Activated CD4-positive, alpha-beta T cell treated with anti-CD3 and anti-CD28 coated beads for 48 hours (primary cell): ENCODE measurements at regions not wholly inside any gene's neighbourhood (a gene's known extent, or its start where the extent isn't known, plus 50 kb on each side); places are given as distances from the start of the nearest gene placed in this dataset.

Experiments
- DNase-seq: peaks from one replicate; pipeline ENCODE4 v3.0.0-alpha.2; 2020

DNA sequence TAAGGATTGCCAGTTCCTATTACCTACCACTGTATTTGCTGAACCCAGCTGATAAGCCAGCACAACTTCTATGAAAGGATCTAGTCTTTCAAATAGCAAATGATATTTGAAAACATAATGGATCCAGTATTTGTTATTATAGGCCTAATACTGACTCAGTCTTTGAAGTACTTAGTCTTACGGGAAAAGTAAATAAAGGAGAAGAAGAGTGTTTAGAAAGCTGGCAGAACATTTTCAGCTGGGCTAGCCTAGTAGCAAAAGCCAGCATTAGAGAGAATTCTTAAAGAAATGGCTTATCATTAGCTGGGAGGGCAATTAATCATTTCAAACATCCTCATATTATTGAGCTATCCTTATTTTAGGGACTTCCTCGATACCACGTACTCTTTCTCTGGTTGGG, 101.4 kb upstream of the GOLIM4 start:
- DNase-seq, result no peak

DNA sequence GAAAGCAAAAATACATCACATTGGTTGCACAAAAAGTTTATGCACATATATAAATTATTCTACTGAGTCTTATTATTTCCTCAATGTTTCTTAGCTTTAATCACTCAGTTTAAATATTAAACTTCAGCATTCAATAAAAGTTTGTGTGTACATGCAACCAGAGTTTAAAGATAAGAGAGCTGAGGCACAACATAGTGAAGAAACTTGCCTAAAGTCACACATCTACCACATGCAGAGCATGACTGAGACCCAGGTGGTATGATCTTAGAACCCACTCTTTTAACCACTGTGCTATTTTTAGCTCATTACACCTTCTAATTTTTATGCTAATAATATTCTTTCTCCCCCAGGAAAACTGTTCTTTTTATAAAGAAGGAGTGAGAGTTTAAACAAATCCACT, 96.1 kb upstream of the GOLIM4 start:
- no peak for DNase-seq

DNA sequence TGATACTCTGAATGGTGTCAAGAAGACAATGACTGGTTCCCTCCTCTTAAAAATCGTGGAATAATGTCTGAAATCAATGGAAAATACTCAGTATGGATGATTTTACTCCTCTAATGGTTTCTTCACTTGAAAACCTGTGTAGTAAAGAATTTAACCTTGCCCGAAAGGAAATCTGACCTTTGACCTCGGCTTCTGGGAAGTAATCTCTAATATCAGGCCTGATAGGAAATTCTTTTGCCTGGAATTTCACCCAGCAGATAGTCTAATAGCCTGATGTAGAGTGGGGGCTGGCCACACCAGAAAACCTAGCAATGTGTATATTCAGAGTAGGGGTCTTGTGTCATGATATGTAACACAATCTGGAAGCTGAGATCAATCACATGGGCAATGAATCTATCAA, 91.5 kb upstream of the GOLIM4 start:
- DNase-seq, result no peak

DNA sequence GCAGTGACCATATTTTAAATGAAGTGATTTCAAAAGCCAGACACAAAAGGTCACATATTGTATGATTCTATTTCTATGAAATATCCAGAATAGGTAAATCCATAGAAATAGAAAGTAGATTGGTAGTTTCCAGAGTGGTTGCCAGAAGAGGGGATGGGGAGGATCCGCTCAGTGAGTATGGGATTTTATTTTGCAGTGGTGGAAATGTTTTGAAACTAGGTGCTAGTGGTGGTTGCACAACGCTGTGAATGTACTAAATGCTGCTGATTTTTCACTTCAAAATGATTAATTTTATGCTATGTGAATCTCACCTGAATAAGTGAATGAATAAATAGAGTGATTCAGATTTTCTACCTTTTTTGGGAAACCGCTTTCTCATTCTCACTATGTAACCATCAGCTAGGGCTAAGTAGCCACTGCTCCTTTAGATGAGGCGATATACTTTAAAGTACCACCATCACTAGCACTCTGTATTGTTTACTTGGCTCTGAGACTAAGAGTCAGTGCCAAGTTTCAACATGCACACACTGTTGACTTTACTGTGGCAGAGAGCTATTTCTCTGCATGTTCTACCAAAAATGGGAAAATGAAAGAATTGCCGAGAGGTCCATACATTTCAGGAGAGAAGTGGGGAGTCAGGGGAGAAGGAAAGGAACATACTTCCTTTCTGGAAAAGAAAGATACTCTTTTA, 90.7 kb upstream of the GOLIM4 start:
- no peak for DNase-seq

DNA sequence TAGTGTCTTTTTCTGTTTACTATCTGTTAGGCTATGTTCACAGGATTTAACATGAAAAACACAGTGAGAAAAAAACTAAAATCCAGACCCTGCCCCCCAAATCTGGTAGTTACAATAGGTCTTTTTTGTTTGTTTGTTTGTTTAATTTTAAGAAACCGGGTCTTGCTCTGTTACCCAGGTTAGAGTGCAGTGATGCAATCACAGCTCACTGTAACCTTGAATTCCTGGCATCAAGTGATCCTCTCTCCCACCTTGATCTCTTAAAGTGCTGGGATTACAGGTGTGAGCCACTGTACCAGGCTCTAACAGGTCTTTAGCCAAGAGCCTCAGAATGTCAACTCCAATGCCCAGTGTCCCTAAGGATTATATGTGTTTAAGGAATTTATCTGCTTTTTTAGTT, 88.0 kb upstream of the GOLIM4 start:
- no peak for DNase-seq

DNA sequence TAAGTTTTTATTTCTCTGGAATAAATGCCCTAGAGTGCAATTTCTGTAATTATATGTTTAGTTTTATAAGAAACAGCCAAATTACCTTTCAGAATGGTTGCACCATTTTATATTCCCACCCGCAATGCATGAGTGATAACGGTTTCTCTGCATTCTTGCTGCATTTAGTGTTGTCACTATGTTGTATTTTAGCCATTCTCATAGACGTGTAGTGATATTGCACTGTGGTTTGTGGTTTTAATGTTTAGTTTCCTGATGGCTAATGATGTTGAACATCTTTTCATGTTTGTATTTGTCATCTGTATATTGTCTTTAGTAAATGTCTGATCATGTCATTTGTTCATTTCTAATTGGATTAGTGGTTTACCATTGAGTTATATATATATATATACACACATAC, 73.0 kb upstream of the GOLIM4 start:
- no peak for DNase-seq

DNA sequence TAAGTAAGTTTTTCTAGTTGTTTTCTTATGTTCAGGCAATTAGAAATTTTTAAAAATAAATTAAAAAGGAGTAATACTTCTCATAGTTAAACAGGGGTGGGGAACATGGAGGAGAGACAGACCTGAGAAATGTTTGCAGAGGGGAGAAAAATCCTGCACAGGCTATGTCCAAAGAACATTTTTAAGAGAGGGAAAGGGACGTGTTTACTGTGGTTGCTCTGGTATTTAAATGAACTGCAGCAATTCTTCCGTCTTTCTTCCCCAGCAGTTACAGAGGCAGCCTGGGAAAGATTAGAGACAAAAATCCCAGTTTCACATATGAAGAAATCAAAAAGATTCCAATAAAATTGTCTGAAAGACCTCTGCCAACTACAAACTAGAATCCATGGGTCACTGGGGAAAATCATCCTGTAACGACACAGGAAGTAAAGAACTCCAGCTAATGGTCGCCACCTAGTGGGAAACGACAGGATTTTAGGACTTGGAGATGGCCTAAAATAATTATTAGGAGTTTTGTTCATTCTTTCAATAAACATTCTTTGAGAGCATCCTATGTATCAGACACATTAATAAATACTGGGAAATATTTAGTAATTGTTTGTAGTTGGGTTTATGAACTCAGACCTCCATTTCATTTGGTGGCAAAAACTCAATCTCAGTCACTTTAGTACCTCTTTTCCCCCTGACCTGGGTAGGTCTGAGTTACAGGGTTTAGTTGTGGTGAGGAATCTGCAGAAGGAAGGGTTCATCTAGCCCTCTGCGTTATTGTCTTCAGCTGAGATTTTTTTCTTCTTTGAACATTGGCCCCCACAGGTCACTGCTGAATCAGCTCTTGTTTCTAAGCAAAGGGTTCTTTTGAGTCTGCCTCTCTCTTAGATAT, 69.9 kb upstream of the GOLIM4 start:
- DNase-seq, result peak; percentile 42

DNA sequence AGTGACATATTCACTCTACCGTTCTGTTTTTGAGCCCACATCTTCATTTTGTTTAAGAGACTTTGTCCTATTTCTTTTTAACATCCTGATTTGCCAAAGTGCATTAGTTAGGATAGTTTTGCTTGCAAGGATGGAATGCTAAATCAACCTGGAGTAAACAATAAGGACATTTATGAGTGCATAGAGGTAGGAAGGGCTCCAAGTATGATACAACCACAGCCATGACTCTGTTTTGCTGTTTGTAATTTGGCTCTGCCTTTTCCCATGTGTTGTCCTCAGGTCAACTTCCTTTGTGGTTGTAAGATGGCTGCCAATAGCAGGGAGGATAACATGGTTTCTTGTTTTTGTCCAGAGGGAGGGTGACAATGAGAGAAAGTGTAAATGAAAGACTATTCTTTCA, 66.4 kb upstream of the GOLIM4 start:
- no peak for DNase-seq

DNA sequence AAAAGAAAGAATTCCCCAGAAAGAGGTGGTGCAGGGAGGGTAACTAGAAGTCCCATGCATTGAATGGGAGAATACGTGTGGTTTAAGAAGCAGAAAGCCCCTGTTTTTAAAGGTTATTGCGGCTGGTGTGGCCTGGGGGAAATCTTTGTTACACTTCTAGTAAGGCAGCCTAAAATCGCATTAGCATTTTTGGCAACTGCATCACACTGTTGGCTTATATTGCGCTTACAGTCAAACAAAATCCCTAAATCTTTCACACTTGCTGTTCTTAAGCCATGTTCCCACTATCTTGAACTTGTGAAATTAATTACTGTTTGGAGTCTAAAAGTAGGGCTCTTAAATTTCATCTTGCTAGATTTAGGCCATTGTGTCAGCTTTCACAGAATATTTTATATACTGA, 66.0 kb upstream of the GOLIM4 start:
- DNase-seq, result no peak

DNA sequence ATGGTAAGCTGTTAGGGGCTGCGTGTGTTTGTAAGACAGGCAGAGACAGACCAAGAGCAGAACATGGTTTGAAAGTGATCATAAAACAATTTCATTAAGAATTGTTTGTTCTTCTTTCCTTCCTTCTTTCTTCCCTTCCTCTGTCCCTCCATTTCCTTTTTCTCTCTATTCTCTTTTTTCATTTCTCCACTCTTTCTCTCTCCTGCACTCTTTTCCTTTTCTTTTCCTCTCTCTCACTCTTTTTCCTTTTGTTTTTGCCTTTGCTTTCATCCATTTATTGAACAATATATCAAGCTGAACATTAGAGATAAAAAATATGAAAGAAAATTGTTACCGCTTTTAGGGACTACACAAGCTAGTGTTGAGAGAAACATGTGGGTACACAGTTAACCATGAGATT, 62.2 kb upstream of the GOLIM4 start:
- no peak for DNase-seq

DNA sequence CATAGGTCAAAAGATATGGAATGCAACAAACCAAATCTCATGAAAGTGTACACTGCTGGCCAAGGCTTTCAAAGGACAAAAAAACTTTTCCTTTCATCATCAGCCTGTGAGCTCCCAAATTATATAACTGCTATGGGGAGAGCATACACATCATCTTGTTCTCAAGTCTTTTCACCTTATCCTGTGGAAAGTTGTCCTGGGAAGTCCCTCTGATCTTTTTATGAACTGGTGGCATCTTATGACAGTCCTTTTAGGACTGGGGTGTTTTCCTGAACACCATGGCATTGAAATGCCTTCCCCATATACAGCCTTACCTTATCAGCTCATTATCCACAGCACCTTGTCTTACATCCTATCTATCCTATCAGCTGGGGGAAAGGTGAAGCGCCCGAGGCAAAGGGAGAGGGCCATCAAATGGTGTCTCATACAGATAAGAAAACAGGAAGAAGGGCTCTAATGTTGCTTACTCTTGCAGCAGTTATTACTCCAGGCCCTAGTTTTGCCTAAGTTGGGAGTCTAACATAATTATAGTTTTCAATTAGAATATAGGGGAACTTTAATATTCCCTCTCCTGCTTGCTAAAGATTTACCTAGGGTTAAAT, 61.5 kb upstream of the GOLIM4 start:
- DNase-seq, result no peak

DNA sequence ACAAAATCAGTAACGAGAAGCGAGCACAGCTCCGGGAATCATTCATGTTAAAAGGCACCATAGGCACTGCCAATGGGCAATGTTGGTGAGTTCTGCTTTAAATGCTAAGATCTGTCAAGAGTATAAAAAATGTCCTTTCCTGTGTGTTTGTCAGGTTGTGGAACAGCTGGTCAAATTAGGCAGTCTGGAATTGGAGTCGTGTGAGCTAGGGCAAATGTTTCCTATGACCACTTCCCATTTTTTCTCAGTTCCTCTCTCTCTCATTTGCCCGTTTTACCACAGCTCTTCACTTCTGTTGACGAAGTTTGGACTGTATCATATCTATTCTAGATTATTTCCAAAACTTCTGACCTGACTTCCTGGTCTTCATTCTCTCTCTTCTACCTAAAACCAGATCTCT, 60.8 kb upstream of the GOLIM4 start:
- no peak for DNase-seq

DNA sequence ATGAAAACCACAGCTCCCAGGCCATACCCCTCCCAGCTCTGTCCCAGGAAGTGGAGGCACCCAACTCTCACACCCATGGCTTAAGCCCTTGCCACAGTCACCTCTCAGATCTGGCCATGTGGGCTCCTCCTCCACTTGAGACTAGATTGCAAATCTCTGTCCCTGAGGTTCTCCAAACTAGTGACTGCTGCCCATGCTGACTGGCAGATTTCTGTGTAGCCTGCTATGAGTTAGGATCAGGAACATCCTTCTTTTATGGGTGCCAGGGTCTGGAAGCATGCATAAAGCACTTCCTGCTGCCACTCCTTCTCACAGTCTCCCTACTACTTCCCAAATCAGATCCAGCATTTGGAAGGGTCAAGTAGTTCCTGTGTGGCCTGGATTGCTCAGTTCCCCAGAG, 59.6 kb upstream of the GOLIM4 start:
- no peak for DNase-seq

DNA sequence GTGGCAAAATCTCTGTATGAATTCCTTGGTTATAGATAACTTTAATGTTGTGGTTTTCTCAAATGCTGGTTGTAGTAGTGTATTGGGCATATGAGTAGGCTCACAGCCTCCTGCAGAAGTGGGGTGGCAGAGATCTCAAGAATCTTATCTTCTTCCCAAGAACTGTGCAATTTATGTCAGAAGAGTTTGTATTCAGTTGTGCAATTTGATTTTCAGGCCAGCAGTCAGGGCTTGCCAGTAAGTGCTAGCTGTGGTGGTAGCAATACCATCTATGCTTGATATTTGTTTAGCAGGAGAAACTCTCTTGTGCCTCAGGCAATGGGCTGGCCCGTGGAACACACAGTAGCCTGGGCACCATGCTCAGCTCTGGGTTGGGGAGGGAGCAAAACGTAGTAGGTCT, 58.4 kb upstream of the GOLIM4 start:
- DNase-seq, result no peak

DNA sequence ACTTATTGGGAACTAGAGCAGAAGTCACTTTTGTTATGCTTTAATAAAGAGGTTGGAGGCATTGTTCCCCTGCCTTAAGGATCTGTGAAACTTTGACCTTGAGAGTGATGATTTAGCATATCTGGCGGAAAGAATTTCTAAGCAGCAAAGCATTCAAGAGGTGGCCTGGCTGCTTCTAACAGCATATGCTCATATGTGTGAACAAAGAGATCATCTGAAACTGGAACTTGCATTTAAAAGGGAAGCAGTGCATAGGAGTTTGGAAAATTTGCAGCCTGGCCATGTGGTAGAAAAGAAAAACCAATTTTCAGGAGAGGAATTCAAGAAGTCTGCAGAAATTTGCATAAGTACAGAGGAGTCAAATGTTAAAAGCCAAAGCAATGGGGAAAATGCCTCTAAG, 56.4 kb upstream of the GOLIM4 start:
- DNase-seq, result no peak
